NCI-H460 (cell line): ENCODE measurements at regions not wholly inside any gene's neighbourhood (a gene's known extent, or its start where the extent isn't known, plus 50 kb on each side); places are given as distances from the start of the nearest gene placed in this dataset.
"Not testable (repeated sequence)": the region's sequence is repeated elsewhere in the genome, so short reads cannot be mapped to it uniquely, and the experiment has no call there.

ENCODE experiments used
- DNase-seq: peaks from one replicate; pipeline ENCODE4 v3.0.0-alpha.2; 2016; ENCODE audit warnings: low read depth; ENCODE audit errors: extremely low read depth

DNA sequence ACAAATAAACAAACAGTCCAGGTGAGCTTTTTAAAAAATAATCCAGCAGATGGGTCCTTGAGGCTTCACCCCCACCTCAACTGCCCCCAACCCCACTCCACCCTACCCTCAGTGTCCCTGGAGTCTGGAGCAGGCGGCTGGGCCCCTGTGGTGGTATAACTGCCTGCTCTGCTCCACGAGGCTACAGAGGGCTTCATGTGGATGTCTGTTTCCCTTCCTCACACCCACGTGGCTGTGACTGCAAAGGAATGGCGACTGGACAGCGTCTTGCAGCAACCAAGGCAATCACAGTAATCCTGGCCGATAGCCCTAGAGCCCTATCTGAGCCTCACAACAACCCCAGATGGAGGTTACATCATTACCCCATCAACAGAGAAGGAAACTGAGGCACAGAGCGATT is 76.5 kb downstream of the SLC2A10 start:
- DNase-seq: no peak

DNA sequence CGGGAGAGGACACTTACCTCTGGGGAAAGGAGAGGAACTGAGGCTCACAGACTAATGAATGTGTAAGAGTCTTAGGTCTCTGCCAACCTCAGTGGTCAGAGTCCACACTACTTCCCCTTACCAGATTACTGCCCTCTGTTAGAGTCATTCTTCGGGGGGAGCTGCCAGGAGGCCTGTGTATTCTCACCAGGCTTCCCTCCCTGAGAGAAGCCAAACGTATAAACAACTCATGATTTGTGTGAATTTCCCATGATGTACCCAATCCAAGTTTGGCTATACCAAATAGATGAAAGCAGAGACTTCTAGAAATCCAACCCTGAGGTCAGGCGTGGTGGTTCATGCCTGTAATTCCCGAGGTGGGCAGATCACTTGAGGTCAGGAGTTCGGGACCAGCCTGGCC is 77.1 kb downstream of the SLC2A10 start:
- no peak for DNase-seq

DNA sequence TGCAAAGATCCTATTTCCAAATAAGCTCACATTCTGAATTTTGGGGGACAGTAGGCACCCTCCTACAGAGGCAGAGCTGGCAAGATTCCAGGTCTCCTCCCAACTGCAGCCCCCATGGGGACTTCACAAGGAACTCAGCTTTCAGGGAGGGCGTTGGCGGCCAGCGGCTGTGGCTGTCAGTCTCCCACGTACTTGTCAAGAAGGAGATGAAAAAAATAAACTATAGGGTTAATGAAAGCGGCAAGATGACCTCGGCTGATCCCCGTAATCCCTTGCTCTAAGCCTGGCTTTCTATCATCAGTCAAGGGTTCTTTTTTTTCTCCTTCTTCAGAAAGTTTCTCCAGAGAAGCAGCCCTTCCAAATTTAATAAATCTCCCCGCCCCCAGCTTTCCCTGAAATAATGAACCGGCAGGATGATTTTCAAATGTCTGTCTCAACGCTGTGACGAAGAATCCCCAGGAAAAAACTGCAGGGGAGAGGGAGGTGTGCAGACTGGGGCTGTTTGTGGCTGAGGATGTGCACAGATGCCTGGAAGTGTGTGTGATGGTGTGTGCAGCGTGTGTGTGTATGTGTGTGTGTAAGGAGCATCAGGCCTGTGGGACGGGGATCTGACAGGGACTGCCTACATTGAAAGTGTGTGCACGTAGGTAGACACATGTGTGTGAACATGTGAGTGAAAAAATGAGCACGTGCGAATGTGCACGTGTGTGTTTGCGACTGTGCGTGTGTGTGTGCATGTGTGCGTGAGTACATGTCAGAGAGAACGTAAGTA is 78.7 kb downstream of the SLC2A10 start:
- no peak for DNase-seq

DNA sequence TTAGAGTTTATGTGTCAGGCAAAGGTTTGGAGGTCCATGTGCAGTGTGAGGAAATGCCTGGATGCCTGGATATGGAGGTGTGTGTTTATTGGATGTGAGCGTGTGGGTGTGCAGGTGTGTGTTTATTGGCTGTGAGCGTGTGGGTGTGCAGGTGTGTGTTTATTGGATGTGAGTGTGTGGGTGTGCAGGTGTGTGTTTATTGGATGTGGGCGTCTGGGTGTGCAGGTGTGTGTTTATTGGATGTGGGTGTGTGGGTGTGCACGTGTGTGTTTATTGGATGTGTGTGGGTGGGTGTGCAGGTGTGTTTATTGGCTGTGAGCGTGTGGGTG is 79.3 kb downstream of the SLC2A10 start:
- DNase-seq: not testable (repeated sequence)

DNA sequence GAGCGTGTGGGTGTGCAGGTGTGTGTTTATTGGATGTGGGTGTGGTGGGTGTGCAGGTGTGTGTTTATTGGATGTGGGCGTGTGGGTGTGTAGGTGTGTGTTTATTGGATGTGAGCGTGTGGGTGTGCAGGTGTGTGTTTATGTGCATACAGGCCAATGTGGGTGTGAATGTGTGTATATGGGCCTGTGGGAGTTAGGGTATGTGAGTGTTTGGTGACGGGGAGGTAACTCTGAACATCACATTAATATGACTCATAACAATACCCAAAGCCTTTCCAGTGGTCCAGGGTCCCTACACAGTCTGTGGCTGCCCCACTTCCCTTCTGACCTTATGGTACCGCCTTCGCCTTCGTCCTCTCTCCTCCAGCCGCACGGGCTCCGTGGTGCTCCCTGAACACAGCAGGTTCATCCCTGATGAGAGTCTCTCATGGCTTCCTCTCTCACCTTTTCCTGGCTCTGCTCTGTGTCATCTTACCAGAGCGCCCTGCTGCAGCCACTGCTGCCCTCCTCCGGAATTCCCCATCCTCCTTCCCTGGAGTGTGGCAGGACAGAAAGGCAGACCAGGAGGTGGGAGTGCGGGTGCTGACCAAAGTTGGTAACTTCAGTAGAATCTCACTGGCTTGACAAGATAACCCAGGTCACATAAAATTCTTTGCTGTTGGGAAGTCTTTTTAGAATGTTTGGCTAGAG is 80.0 kb downstream of the SLC2A10 start:
- no peak for DNase-seq

DNA sequence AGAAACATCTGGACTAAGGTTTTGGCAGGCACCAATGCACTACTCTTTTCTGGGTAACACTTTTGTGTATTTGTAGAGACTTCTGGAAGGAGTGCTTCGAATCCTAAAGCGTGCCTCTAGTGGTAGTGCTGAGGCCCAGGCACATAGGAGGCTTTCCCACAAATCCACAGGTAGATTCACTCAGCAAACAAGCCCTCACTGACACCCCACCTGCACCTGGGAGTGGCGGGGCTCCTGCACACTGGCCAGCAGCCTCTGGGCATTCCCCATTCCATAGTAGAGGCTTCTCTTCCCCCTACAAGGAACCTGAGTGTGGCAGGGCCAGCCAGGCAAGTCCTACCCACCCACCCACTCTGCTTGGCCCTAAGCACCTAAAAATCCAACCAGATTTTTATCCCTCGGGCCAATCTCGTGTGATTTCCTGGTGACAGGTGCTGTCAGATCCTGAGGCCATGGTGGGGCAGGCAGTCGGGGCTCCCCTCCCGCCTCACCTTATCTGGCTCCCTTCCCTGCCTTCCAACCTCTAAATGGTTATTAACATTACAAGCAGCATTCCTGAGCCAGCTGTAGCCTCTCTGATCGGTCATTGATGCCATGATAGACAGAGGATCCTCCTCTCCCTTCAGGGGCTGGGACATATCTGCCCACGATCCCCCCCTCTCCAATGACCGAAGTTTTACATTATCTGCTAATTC is 82.4 kb downstream of the SLC2A10 start:
- no peak for DNase-seq

DNA sequence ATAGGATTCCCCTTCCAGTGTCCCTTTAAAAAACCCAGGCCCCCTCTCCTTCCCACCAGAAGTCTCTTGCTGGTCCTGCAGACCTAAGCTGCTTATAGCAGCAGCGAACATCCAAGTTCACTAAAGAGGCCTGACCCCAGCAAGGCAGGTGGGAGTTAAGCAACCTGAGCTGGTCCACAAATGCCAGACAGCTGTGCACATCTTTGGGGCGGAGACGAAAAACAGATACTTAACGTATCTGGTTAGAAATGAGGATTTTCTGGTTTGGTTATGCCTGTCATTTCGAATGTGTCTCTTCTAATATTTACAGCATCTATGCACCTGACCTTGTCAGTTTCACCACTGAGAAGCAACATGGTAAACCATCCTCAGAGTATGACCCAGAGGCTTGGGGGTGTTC is 87.8 kb downstream of the SLC2A10 start:
- no peak for DNase-seq

DNA sequence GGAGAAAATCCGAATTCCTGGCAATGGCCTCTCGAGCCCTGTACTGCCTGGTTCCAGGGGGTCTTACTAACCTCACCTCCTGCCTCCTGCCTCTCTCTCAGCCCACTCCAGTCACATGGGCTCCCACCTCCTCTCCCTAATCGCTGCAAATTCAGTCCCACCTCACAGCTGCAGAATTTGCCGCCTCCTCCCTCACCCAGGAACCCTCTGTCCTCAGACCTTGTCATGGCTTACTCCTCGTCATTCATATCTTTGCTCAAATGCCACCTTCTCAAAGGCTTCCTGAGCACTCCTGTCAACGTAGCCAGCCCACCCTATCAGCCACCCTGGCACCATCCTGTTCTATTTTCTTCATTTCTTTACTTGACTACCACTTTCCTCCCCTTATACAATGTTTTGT is 89.0 kb downstream of the SLC2A10 start:
- DNase-seq: no peak

DNA sequence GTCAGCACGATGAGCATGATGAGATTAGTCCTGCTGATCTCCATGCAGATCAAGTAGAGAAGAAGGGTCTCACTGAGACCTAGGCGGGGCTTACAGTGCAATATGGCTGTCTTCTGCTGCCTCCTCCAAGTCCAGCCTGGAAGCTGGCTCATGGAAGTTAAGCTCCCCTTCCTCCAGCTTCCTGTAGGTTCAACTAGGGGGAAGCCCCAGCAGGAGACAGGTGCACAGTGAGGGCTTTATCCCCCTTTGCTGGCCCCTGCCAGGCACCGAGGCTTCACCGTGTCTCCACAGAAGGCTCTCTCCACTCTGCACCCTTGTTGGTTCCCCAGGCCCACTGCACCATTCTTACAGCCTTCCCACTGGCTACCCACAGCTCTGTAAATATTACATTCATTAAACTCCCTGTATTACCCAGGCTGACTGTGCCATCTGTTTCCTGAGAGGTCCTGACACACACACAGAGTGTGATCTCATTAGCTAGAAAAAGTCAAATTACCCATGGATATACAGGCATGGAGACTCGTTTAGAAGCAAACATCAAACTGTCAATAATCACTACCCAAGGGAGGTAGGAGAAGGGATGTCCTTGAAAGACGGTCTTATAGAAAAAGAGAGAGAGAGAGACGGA is 90.4 kb downstream of the SLC2A10 start:
- DNase-seq: no peak

DNA sequence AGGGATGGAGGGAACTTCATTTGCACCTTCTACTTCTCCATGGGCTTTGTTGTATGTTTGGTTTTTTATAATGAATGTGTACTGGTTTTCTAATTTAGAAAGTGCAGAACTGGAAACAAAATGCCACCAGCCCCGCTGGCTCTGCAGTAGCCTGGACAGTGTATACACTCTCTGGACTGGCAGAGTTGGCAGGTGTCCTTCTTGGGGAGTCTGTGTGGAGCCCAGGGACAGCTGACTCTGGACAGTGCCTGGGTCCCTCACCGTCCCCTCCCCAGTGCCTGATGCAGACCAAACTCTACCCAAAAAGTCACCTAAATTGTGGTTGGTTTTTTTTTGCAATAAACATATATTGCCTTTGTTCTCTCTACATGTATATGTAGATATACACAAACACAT is 91.0 kb downstream of the SLC2A10 start:
- no peak for DNase-seq

DNA sequence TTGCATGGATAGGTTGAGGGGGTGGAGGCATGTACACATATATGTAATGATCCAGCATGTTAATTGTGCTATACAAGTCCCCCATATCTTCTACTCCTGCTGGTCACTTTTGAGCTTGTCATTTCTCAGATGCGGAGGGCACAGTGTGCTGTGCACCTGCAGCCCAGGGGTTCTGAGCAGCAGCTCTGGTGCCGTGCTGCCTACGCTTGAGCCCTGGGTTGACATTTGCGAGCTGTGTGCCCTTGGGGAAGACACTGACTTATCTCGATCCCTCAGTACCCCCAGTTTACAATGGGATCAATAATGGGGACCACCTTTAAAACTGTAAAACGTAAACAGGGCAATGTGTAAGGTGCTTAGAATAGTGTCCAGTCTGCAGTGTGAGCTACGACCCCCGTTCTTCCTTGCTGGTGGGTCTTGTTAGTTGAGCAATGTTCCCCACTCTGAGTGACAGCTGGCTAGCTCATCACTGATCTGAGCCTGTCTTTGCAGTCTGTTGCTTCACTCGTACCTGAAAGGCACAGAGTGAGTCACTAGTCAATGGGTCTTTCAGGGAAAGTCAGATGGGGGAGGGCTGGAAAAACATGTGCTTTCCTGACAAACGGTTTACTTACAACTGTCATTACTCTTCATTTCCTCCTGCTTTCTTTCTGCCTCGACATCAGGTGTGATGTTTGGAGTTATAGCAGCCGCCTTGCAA is 91.7 kb downstream of the SLC2A10 start:
- DNase-seq: no peak

DNA sequence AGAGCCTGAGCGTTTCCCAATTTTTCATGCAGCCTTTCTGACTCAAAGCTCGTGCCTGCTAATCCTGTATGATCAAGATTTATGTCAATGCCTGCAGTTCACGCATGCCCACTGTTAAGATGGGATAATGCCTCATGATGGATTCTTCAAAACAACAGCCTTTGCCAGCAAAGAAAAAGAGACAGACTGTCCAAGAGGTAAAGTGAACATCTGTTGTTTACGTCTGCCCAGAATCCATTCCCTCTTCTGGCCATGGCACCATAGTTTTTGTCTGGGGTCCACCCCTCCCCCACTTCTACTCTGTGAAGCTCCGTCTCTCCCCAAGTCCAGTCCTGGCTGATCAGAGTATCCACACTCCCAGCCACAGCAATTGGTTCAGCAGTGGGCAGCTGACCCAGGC is 91.9 kb upstream of the EYA2 start:
- no peak for DNase-seq

DNA sequence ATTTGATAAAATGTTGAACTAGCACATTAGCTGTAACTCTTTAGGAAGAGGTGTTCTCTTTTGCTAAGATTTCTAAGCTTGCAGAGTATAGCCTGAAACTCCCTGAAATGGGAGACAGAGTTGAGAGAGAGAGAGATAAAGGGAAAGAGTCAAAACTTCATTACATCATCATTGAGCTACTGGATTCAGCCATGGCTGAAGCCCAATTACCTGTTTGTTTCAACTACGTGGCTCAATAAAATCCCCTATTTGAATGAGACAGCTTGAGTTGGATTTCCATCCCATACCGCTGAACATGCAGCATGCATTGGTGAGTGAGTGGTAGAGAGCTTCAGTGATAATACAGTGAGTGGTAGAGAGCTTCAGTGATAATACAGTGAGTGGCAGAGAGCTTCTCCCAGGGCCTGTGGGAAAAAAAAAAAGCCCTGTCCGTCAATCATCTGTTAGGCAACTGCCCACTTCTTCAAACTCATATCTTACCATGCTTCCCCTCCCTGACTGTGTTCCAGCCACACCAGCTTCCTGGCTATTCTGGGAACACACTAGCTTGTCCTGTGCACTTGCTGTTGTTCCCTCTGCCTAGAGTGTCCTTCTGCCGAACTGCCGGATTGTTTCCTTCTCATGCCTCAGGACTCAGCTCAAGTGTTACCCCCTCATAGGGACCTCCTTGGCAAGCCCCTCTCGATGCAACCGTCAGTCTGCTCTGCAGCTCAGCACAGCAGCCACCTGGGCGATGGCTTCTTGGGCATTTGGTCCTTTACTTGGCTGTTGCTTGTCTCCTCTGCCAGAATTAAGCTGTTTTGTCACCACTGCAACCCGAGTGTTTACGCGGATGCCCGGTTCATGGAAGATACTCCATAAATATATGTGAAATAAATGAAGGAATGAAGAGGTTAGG is 91.3 kb upstream of the EYA2 start:
- DNase-seq: no peak

DNA sequence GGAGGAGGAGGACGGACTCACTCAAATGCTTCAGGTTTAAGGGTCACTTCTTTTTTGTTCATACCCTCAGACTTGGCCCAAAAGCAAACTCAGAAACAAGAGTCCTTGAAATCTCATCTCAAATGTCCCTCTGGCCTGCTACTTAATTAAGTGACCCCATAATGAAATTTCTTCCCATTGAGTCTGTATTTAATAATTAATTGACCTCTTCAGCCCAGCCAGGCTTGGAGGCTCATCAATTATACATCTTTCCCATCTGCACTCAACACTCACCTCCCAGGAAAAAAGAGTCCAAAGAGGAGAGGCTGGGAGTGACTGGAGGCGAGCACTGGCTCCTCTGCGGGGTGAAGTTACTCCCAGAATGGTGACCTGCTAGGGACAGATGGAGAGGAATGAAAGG is 90.5 kb upstream of the EYA2 start:
- DNase-seq: no peak

DNA sequence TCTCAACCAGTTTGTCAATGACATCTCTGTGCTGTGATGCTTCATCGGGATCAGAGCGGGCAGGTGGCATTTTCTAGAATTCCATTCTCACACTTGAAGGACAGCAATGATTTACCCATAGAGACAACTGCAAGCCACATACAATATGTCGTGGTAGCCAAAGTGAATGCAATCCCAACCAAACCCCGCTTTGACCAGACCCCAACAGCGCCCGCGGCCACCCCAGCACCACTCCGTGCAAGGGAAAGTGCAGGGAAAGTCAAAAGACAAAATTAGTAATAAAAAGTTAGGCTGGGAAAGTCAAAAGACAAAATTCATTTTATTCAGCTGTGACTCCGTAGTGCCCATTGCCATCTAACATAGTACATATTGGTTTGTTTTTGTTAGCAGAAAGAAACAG is 88.8 kb upstream of the EYA2 start:
- DNase-seq: no peak

DNA sequence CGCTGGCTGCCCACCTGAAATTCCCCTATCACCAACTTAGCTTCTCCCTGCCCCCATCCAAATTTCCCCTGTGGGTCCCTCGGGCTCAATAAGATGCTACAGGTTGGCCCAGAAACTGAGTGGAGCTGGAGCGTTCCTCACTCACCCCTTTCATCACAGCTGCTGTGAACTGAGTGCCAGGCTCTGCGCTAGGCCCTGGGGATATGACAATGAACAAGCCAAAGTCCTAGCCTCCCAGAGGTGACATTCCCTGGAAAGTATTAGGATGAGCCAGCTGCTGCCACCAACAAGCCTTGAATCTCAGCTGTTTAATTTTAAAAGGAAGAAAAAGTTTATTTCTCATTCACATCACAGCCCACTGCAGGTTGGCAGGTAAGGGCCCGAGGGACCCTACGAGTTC is 86.6 kb upstream of the EYA2 start:
- no peak for DNase-seq

DNA sequence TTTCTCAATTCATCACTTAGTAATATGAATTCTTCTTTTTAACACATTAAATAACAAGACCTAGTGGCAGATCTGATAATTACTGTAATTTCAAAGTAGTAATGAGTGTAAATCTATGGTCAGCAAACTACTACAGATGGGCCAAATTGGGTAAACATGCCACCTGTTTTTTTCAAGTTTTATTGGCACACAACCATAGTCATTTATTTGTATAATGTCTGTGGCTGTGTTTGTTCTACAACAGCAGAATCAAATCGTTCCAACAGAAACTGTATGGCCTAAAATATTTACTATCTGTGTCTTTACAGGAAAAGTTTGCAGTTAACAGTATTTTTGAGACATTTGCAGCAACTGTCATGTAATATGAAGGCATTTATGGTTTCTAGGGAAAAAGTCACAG is 86.1 kb upstream of the EYA2 start:
- DNase-seq: no peak

DNA sequence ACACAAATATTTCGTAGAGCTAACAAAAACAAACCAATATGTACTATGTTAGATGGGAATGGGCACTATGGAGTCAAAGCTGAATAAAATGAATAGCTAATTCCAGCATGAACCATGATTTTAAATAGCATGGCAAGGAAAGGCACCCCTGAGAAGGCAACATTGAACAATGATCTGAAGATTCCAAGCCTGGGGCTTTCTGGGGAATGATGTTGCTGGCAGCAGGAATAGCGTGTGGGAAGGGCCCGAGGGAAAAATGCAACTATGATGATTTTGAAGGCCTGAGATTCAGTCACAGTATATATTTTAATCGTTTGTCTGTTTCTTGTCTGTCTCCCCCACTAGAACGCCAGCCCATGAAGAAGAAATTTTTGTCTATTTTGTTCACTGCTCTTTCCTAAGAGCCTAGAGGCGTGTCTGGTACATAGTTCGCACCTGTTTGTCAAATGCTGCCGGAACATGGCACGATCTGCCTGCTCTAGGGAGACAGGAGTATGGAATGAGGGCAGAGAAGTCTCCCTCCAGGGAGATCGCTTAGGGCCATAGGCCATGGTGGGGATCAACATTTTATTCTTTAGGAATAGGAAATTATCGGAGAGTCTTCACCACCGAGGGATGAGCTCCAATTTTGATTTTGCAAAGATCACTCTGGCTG is 84.8 kb upstream of the EYA2 start:
- DNase-seq: peak; percentile 5

DNA sequence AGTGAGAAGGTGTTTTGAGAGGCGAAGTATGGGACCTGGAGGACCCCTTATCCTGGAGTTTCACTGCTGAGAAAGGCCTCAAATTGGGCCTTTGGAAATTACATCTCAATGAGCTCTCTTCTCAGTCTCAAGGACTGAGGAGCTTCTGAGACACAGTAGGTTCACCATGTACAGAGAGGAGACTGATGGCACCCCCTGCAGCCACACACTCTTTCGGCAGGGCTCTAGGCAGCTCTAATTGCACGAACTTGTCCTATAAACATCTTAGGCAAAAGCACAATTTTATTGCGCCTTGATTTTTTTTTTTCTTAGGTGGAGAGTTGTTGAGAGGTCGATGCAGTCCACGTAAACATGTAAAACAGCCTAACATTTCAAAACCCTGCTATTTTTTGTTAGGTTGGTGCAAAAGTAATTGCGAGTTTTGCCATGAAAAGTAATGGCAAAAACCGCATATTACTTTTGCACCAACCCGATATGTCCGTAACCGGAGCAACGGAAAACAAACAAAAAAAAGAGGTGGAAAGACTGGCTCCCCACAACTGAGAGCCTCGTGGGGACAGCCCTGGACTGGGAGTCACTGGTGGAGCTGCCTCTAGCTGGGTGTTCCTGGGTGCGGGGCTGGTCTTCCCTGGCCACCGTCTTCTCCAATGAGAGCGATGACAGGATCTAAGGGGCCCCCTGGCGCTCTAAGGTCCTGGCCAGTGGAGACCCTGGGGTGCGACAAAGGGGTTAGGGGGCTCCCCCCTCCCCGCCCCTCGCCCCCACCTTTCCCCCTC is 84.0 kb upstream of the EYA2 start:
- DNase-seq: no peak
